HG02759 (cell line): ENCODE measurements at regions not wholly inside any gene's neighbourhood (a gene's known extent, or its start where the extent isn't known, plus 50 kb on each side); places are given as distances from the start of the nearest gene placed in this dataset.

Experiments used
- ATAC-seq: cut with Tn5 transposase; IDR thresholded peaks from one replicate; pipeline ENCODE4 v1.9.1; 2021; ENCODE audit warnings: mild to moderate bottlenecking, moderate library complexity; ENCODE audit not compliant: unreplicated experiment

GRCh38 chr10:31647861-31648260 lies 280.8 kb downstream of the ARHGAP12 start:
- ATAC-seq: no peak

- ATAC-seq: no peak
Measured at GRCh38 chr10:31646519-31646918, 282.1 kb downstream of the ARHGAP12 start.

GRCh38 chr10:31645786-31646185 lies 282.8 kb downstream of the ARHGAP12 start:
- no peak for ATAC-seq

- ATAC-seq: no peak
Measured at GRCh38 chr10:31644931-31645633, 283.5 kb downstream of the ARHGAP12 start.

GRCh38 chr10:31642281-31642680 lies 286.4 kb downstream of the ARHGAP12 start:
- ATAC-seq: no peak

GRCh38 chr10:31635415-31636065 lies 293.1 kb downstream of the ARHGAP12 start:
- no peak for ATAC-seq

- ATAC-seq: no peak
Measured at GRCh38 chr10:31635009-31635408, 293.6 kb downstream of the ARHGAP12 start.

GRCh38 chr10:31630861-31631567 lies 297.6 kb downstream of the ARHGAP12 start:
- ATAC-seq: no peak

GRCh38 chr10:31625566-31625965 lies 303.1 kb downstream of the ARHGAP12 start:
- ATAC-seq: no peak

GRCh38 chr10:31624611-31625010 lies 304.0 kb downstream of the ARHGAP12 start:
- ATAC-seq: no peak

- ATAC-seq: no peak
Measured at GRCh38 chr10:31623947-31624346, 304.7 kb downstream of the ARHGAP12 start.

- no peak for ATAC-seq
Measured at GRCh38 chr10:31623466-31623865, 304.4 kb downstream of the ZEB1 start.

GRCh38 chr10:31622978-31623377 lies 304.0 kb downstream of the ZEB1 start:
- ATAC-seq: no peak

- ATAC-seq: no peak
Measured at GRCh38 chr10:31621733-31622132, 302.7 kb downstream of the ZEB1 start.

GRCh38 chr10:31620226-31621151 lies 301.5 kb downstream of the ZEB1 start:
- no peak for ATAC-seq

GRCh38 chr10:31619531-31620061 lies 300.6 kb downstream of the ZEB1 start:
- no peak for ATAC-seq

- ATAC-seq: no peak
Measured at GRCh38 chr10:31618541-31619291, 299.7 kb downstream of the ZEB1 start.

GRCh38 chr10:31617757-31618156 lies 298.7 kb downstream of the ZEB1 start:
- ATAC-seq: no peak

GRCh38 chr10:31617133-31617532 lies 298.1 kb downstream of the ZEB1 start:
- ATAC-seq: no peak

- no peak for ATAC-seq
Measured at GRCh38 chr10:31615129-31615528, 296.1 kb downstream of the ZEB1 start.
